K562 (cell line): ENCODE measurements at regions not wholly inside any gene's neighbourhood (a gene's known extent, or its start where the extent isn't known, plus 50 kb on each side); places are given as distances from the start of the nearest gene placed in this dataset.

Source experiments
- CHAMP1 ChIP-seq: fragments of 450-650 bp; IDR thresholded peaks from 2 replicates; pipeline ENCODE4 v1.6.1; 2016; ENCODE audit warnings: mild to moderate bottlenecking
- CLOCK ChIP-seq: fragments of 250-450 bp; sonication (Bioruptor Pico); IDR thresholded peaks from 2 replicates; pipeline ENCODE4 v1.4.0; 2020; ENCODE audit warnings: mild to moderate bottlenecking, moderate library complexity, borderline replicate concordance
- E2F8 ChIP-seq: fragments of 450-650 bp; IDR thresholded peaks from 2 replicates; pipeline ENCODE4 v1.7.1; 2018; ENCODE audit warnings: mild to moderate bottlenecking, low read depth; ENCODE audit not compliant: partially characterized antibody
- HEY1 ChIP-seq: fragments of 250-450 bp; sonication (Bioruptor Pico); IDR thresholded peaks from 2 replicates; pipeline ENCODE4 v1.5.0; 2020; ENCODE audit warnings: mild to moderate bottlenecking, moderate library complexity, borderline replicate concordance
- SOX6 ChIP-seq: fragments of 450-650 bp; IDR thresholded peaks from 2 replicates; pipeline ENCODE4 v1.6.1; 2014; ENCODE audit warnings: mild to moderate bottlenecking
- TAF1 ChIP-seq: IDR thresholded peaks from 2 replicates; pipeline ENCODE4 v1.6.1; 2011; ENCODE audit warnings: mild to moderate bottlenecking, low read length, moderate library complexity; ENCODE audit not compliant: insufficient read depth, control insufficient read depth, severe bottlenecking; ENCODE audit errors: extremely low read depth

GRCh38 chr4:115938764-115939443, 825.5 kb upstream of the NDST4 start (continued):
- TF ChIP-seq TAF1, result no peak
- no peak for TF ChIP-seq CLOCK (CRISPR knock-in tag)
- TF ChIP-seq SOX6, result no peak
- TF ChIP-seq CHAMP1, result no peak
- no peak for TF ChIP-seq HEY1
- no peak for TF ChIP-seq E2F8
